NCI-H1694 (cell line): ENCODE measurements at regions not wholly inside any gene's neighbourhood (a gene's known extent, or its start where the extent isn't known, plus 50 kb on each side); places are given as distances from the start of the nearest gene placed in this dataset.
"Not testable (repeated sequence)": the region's sequence is repeated elsewhere in the genome, so short reads cannot be mapped to it uniquely, and the experiment has no call there.

Source experiments
- DNase-seq: peaks from one replicate; lab custom pipeline; 2025; lab: John Stamatoyannopoulos, UW

DNA sequence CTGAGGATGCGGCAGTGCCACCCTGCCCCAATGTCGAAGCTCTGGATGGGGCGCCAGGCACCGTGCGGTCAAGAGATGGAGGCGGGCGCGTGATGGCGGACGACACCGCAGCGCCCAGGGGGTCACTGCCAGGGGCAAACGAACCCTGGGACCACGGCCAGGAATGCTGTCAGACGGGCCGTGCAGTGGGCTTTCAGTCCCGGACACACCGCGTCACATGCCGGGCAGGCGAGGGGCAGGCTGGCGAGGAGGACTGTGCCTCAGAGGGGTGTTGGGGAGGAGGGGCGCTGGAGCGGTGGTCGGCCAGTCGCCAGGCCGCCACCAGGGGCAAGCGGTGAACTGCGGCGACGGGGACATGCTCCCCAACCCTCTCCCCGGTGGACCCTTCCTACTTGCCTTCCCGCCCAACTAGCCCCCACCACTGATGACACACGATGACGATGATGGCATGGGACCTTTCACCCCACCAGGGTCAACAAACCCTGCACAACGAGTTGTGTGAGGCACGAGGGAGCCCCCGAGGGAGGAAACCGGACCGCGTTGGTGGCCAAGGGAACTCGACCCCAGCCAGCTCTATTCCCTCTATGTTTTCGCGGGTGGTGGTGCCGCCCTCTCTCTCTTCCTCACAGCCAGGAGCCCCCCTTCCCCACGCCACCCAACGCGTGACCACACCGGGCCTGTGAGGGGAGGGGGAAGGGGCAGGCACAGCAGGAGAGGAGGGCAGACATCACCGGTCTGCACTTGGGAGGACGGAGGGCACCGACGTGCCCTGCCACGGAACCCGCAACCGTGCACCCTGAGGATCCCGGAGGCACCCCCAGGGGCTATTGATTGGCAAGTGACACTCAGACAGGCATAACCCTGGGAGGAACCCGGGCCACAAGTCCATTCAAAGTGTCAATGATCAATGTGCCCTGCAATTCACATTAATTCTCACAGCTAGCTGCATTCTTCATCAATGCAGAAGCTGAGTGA, 1960.9 kb upstream of the DEFB115 start:
- DNase-seq, result no peak

- no peak for DNase-seq
Observed at GRCh38 chr20:29297411-29298270, 1959.8 kb upstream of the DEFB115 start.

DNA sequence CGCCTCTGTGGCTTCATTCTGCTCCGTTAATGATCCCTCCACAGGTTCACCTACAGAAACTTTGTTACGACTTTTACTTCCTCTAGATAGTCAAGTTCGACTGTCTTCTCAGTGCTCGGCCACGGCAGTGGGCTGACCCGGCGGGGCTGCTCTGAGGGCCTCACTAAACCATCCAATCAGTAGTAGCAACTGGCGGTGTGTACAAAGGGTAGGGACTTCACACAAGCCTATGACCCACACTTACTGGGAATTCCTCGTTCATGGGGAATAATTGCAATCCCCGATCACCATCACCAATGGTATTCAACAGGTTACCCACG, 1959.2 kb upstream of the DEFB115 start:
- DNase-seq, result no peak

DNA sequence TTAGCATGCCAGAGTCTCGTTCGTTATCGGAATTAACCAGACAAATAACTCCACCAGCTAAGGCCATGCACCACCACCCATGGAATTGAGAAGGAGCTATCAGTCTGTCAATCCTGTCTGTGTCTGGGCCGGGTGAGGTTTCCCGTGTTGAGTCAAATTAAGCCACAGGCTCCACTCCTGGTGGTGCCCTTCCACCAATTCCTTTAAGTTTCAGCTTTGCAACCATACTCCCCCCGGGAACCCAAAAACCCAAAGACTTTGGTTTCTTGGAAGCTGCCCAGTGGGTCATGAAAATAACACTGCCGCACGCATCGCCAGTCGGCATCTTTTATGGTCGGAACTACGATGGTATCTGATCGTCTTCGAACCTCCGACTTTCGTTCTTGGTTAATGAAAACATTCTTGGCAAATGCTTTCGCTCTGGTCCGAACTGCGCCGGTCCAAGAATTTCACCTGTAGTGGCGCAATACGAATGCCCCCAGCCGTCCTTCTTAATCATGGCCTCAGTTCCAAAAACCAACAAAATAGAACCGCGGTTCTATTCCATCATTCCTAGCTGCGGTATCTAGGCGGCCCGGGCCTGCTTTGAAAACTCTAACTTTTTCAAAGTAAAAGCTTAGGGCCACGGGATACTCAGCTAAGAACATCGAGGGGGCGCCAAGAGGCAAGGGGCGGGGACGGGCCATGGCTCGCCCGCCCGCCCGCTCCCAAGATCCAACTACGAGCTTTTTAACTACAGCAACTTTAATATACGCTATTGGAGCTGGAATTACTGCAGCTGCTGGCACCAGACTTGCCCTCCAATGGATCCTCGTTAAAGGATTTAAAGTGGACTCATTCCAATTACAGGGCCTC, 1958.5 kb upstream of the DEFB115 start:
- DNase-seq, result no peak

DNA sequence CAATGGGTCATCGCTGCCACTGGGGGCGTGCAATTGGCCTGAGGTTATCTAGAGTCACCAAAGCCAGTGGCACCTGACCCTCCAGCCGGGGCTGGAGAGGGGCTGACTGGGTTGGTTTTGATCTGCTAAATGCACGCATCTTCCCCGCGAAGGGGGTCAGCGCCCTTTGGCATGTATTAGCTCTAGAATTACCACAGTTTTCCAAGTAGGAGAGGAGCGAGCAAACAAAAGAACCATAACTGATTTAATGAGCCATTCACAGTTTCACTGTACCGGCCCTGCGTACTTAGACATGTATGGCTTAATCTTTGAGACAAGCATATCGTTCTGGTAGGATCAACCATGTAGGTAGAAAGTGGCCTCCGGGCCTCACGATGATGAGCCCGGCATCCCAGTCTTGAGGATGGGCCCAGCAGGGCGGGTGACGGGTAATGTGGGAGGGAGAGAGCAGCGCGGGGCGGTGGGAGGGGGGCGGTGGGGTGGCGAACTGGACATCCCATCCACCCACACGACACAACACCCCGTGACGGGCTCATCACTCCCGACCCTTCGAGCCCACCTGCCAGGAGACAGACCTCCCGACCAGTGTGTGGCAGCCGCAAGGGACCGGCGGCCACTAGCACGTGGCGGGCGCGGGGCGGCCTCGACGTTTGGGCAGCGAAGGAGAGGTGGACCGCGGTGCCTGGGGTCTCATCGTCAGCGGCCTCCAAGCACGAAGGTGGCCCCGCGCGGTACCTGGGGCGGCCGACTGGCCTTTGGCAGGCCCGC, 1957.5 kb upstream of the DEFB115 start:
- no peak for DNase-seq

DNA sequence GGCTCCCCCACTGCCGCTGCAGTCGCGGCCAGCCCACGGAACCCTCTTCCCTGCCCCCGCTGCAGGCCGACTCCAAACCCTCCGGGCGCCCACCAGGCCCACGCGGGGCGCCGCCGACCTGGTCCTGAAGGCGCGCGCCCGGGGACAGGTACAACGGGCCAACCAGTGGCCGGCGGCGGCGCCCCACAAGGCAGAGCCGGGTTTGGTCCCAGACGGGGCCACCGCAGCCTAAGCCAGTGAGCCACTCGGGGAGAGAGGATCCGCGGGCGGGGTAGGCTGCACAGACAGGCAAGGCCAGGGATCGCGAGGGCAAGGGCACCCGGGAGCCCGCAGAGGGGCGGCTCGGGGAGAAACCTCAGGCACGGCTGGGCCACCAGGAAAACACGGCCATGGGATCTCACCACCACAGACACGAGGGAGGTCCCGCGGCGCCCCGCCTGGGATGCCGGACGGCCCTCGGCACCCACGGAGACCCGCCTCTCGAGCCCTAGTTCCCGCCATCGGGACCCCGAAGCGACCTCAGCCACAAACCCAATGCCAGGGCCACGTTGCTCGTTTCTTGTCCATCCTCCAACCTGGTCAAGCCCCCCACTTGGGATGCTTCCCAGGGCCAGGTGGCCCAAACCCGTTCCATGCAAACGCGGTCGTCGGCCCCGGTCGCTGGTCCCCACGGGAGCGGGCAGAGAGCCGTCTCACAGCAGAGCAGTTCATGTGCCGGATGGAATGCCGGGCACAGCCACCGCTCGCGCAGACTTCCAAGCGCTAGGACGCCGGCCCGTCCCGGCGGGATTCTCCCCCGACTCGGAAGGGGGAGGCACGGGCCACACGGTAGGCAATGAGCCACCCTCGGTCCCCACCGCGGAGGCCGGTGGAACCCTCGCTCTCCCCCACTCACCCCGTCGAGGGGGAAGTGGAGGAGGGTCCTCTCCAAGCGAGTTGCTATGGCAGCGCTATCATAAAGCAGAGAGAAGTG, 1956.6 kb upstream of the DEFB115 start:
- no peak for DNase-seq

DNA sequence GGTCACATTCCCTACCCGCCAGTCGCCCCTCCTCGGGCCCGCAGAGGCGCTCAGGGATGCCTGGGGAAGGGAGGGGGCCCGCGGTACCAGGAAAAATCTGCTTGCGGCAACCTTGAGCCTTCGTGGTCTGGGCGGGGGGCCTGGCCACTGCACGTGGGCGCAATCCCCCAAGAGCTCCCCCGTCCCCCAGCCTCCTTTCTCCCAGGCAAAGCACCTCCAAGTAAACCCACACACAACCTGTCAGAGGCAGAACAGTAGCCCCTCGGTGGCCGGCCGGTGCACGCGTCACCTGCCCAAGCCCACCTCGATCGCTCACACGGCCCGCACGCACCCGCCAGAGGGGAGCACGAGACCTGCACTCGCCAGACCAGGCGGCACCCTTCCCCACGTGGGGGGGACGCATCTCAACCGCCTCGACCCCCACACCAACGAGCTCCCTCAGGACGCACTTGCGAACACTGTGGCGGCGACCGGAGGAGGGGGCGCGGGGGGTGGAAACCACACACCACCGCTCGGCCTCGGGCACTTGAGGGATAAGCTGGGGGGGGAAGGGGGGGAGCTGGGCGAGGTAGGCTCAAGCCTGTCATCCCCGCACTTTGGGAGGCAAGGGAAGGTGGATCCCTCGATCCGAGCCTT, 1955.7 kb upstream of the DEFB115 start:
- no peak for DNase-seq

- no peak for DNase-seq
Observed at GRCh38 chr20:29302979-29303644, 1954.4 kb upstream of the DEFB115 start.

DNA sequence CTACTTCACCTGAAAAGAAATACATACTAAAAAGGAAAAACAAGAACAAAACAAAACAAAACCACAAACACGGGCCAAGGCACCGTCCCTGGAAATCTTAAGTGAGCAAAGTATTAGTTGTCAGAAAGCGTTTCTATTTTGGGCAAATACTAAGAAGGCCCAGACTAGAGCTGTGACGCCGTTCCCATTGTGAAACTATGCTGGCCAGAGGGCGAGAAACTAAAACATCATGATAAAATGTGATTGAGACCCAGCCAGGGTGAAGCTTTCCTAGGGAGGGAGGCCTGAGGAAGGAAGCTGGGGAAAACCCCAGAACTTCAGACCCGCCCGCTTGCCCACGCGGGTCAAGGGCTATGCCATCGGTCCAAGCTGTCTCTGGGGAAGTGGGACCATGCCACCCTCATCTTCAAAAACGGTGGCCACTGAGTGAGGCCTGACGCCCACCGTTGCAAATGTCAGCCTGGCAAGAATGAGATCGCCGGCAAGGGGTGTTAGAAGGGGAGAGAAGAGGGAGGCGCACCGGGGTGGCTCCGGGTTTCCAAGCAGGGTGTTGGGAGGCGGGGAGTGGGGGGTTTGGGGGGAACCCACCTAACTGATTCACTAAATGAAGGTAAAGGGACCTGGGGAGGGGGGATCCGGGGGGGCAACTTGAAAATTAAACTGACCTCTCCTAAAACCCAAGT, 1950.9 kb upstream of the DEFB115 start:
- DNase-seq, result no peak

DNA sequence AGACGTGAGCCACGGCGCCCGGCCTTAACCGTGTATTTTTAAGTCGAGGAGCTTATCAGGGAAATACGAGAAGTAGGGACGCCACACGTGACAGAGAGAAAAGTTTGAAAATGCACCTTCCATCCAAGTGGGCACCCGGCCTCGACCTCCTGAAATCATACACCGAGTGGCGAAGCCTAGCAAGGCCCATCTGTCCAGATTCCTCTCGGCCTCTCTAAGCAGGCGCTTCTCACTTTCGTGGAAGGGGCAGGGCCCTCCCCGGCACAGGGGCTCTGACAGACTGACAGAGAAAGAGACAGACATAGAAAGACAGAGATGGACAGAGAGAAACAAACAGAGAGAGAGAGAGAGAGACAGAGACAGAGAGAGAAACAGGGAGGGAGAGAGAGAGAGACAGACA, 1950.0 kb upstream of the DEFB115 start:
- DNase-seq, result not testable (repeated sequence)

- DNase-seq, result not testable (repeated sequence)
Observed at GRCh38 chr20:29308956-29309355, 1948.5 kb upstream of the DEFB115 start.

DNA sequence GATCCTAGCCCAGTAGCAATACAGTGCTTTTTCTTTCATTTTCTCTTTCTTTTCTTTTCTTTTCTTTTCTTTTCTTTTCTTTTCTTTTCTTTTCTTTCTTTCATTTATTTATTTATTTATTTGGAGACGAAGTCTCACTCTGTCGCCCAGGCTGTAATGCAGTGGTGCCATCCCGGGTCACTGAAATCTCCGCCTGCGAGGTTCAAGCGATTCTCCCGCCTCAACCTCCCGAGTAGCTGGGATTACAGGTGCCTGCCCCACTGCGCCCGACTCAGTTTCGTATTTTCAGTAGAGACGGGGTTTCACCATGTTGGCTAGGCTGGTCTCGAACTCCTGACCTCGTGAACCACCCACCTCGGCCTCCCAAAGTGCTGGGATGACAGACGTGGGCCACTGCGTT, 1948.0 kb upstream of the DEFB115 start:
- DNase-seq, result not testable (repeated sequence)

- DNase-seq, result not testable (repeated sequence)
Observed at GRCh38 chr20:29311046-29311445, 1946.4 kb upstream of the DEFB115 start.

DNA sequence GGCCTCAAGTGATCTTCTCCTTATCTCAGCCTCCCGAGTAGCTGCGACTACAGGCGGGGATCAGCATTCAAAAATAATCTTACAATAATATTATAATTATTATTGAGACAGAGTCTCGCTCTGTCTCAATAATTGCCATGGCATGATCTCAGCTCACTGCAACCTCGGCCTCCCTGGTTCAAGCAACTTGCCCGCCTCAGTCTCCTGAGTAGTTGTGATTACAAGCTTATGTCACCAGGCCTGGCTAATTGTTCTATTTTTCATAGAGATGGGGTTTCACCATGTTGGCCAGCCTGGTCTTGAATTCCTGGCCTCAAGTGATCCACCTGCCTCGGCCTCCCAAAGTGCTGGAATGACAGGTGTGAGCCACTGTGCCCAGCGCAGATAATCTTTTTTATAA, 1944.8 kb upstream of the DEFB115 start:
- DNase-seq, result not testable (repeated sequence)

DNA sequence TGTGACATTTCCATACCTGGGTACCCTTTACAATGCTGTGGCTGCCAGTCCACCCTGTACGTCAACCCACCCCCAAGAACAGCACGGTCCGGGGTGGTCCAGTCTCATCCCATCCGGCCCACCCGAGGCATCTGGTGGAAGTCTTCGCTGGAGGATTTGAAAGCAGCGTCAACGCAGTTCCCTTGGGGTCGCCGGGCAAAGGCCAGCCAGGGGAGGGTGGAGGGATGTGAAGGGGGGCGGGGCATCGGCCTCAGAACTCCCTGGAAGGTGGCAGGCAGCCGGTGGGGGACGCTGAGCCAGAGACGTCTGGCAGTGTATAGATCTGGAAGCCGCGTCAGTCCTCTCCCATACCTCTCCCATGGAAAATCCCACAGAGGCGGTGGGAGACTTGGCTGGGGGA, 1944.0 kb upstream of the DEFB115 start:
- no peak for DNase-seq

GRCh38 chr20:29314294-29314693, 1943.2 kb upstream of the DEFB115 start:
- DNase-seq, result no peak

- no peak for DNase-seq
Observed at GRCh38 chr20:29318871-29319461, 1938.5 kb upstream of the DEFB115 start.

- no peak for DNase-seq
Observed at GRCh38 chr20:29319725-29320124, 1937.7 kb upstream of the DEFB115 start.
